Lung (tissue), 11 donors: ENCODE measurements at regions not wholly inside any gene's neighbourhood (a gene's known extent, or its start where the extent isn't known, plus 50 kb on each side); places are given as distances from the start of the nearest gene placed in this dataset.

Experiments
- ATAC-seq: fragments of 200-7000 bp; cut with Tn5 transposase; one replicate; pipeline ENCODE4 v1.9.1; 2020; ENCODE audit warnings: moderate number of reproducible peaks; ENCODE audit not compliant: insufficient read depth, low FRiP score
- DNase-seq, 3 donors: peaks; one replicate each; pipeline ENCODE4 v3.0.0-alpha.2; 2013 to 2017
- H3K27ac ChIP-seq, 2 donors: one replicate each; pipeline ENCODE4 v1.5.1; 2013; ENCODE audit warnings: mild to moderate bottlenecking in 2 of 2, moderate library complexity in 2 of 2, control low read depth in 1 of 2, inconsistent platforms in 1 of 2, low read depth in 1 of 2, low read length in 1 of 2
- H3K27me3 ChIP-seq, 3 donors: one replicate each; pipeline ENCODE4 v1.5.1; 2013; ENCODE audit warnings: low read length in 2 of 3; ENCODE audit not compliant: control insufficient read depth in 3 of 3, insufficient read depth in 3 of 3
- H3K36me3 ChIP-seq, 4 donors: one replicate each; pipeline ENCODE4 v1.5.1; 2013; ENCODE audit warnings: low read length in 4 of 4, mild to moderate bottlenecking in 1 of 4, moderate library complexity in 1 of 4; ENCODE audit not compliant: control insufficient read depth in 4 of 4, insufficient read depth in 4 of 4
- H3K4me1 ChIP-seq, 5 donors: one replicate each; pipeline ENCODE4 v1.5.1; 2013; ENCODE audit warnings: low read length in 5 of 5, mild to moderate bottlenecking in 2 of 5, moderate library complexity in 1 of 5; ENCODE audit not compliant: control insufficient read depth in 5 of 5, insufficient read depth in 5 of 5
- H3K4me3 ChIP-seq: one replicate; pipeline ENCODE4 v1.5.1; 2013; ENCODE audit warnings: mild to moderate bottlenecking, control low read depth, moderate library complexity
- H3K9ac ChIP-seq, 2 donors: one replicate each; pipeline ENCODE4 v1.5.1; 2013; ENCODE audit warnings: low read length in 2 of 2, control low read depth in 1 of 2; ENCODE audit not compliant: insufficient read depth in 1 of 2
- H3K9me3 ChIP-seq, 4 donors: one replicate each; pipeline ENCODE4 v1.5.1; 2013; ENCODE audit warnings: low read length in 3 of 4, mild to moderate bottlenecking in 1 of 4, moderate library complexity in 1 of 4; ENCODE audit not compliant: control insufficient read depth in 4 of 4, insufficient read depth in 3 of 4
- CTCF ChIP-seq: IDR thresholded peaks from 2 replicates; pipeline ENCODE4 v1.5.1; 2012; ENCODE audit warnings: mild to moderate bottlenecking; ENCODE audit errors: control extremely low read depth, extremely low read depth
- WGBS, 2 donors: extraction: QIAGEN DNeasy Blood & Tissue Kit; methylation state at CpG; one replicate each; pipeline ENCODE4 v1.1.7; 2013; 5-methylcytosine and 5-hydroxymethylcytosine counted together
- donor health status: control.
- donor health status: control.
- donor health status: Bipolar disorder and iron deficiency.
- donor health status: healthy.
- donor health status: DM: yes; HTN: yes; CAD: no.

DNA sequence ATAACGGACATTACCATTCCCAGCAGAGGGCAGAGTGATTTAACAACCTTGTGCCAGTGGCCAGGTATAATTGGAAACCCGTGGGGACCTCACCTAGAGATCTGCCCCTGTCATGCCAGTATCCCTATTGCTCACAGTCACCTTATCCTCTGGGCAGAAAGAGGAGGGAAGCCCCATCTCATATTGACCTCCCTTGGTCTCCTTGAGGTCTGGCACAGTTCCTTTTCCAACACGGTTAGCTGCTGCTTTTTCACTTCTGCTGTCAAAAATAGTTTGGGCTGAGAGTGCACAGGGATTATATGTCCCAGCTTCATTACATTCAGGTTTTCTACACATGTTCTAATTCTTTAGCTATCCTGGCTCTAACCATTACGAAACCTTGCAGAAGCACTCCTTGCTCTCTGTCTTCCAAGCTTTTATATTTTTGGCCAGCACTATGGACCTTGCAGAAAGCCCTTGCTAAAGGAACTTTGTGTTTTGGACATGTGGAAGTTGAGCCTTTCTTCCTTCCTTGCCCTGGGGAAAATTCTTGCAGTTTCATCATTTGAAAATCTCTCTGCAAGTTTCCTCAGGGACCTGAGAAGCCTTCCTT is 111.7 kb upstream of the MIS18BP1 start:
- WGBS, 2 donors = 58 to 78% methylated on average over 4 of the region's 4 CpGs
- Histone ChIP-seq H3K9me3 (no peaks in the 10 kb centered on the region), H3K9ac (no peak overlapping the region), H3K4me1 (peaks cover 0 to 3% (median 0%) of the 10 kb centered on the region in 5 donors), H3K4me3 (no peak overlapping the region), H3K27me3 (no peaks in the 10 kb centered on the region), H3K27ac (no peak overlapping the region), H3K36me3 (no peaks in the 10 kb centered on the region)
- ATAC-seq = no peak
- no peak for DNase-seq
- TF ChIP-seq CTCF = no peak

- Histone ChIP-seq H3K27ac (no peak overlapping the region), H3K36me3 (no peaks in the 10 kb centered on the region), H3K4me3 (no peak overlapping the region), H3K9ac (no peak overlapping the region), H3K27me3 (no peaks in the 10 kb centered on the region), H3K4me1 (peaks cover 0 to 3% (median 0%) of the 10 kb centered on the region in 5 donors), H3K9me3 (no peaks in the 10 kb centered on the region)
- no peak for ATAC-seq
- 52 to 58% methylated on average over 1 of the region's 1 CpG for WGBS, 2 donors
- TF ChIP-seq CTCF = no peak
- no peak for DNase-seq
Observed at GRCh38 chr14:45362505-45362904, 109.5 kb upstream of the MIS18BP1 start.

DNA sequence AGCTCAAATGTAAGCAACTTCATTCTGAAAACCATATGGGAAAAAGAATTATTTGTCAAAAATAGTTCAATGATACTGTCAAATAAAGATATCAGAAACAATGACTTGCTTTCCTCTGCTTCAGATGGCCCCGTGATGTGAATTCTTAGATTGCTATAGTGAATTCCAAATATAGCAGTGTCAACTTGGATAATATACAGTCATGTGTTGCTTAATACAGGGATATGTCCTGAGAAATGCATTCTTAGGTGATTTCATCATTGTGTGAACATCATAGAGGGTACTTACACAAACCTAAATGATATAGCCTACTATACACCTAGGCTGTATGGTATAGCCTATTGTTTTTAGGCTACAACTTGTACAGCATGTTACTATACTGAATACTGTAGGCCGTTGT is 108.7 kb upstream of the MIS18BP1 start:
- TF ChIP-seq CTCF = no peak
- 87 to 92% methylated on average over 2 of the region's 2 CpGs for WGBS, 2 donors
- no peak overlapping the region for H3K4me3 ChIP-seq
- H3K27ac ChIP-seq = no peak overlapping the region
- peaks cover 0 to 3% (median 0%) of the 10 kb centered on the region in 5 donors for H3K4me1 ChIP-seq
- H3K36me3 ChIP-seq = no peaks in the 10 kb centered on the region
- no peak overlapping the region for H3K9ac ChIP-seq
- no peaks in the 10 kb centered on the region for H3K27me3 ChIP-seq
- H3K9me3 ChIP-seq = no peaks in the 10 kb centered on the region
- ATAC-seq (no peak), DNase-seq (no peak)

- no peaks in the 10 kb centered on the region for H3K9me3 ChIP-seq
- no peaks in the 10 kb centered on the region for H3K27me3 ChIP-seq
- no peak for TF ChIP-seq CTCF
- peaks cover 0 to under 1% (median 0%) of the 10 kb centered on the region in 5 donors for H3K4me1 ChIP-seq
- no peak for ATAC-seq
- no peak overlapping the region for H3K27ac ChIP-seq
- 87% methylated on average over 3 of the region's 3 CpGs for WGBS, 2 donors
- H3K36me3 ChIP-seq = no peaks in the 10 kb centered on the region
- no peak overlapping the region for H3K9ac ChIP-seq
- H3K4me3 ChIP-seq = no peak overlapping the region
- DNase-seq = no peak
Observed at GRCh38 chr14:45359746-45360145, 106.7 kb upstream of the MIS18BP1 start.
